ENCODE measurements at regions not wholly inside any gene's neighbourhood (a gene's known extent, or its start where the extent isn't known, plus 50 kb on each side); places are given as distances from the start of the nearest gene placed in this dataset.

DNA sequence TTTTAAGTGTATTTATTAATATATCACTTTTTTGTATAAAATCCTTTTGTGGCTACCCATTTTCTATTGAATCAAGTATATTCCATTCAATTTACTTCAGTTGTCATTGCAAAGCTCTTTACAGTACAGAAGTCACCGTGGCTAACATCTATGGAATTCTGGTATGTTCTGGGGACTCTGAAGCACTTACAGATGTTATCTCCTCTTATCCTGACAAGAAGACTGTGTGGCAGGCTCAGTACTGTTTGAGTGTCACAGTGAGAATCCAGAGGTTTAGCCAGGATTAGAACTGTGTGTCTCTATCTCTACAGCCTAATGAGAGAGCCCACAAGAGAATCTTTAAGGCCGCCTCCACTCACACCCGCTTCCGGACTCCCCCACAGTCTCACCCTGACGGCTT, 78.2 kb upstream of the SORBS2 start:
- TF ChIP-seq, protein P1, sequence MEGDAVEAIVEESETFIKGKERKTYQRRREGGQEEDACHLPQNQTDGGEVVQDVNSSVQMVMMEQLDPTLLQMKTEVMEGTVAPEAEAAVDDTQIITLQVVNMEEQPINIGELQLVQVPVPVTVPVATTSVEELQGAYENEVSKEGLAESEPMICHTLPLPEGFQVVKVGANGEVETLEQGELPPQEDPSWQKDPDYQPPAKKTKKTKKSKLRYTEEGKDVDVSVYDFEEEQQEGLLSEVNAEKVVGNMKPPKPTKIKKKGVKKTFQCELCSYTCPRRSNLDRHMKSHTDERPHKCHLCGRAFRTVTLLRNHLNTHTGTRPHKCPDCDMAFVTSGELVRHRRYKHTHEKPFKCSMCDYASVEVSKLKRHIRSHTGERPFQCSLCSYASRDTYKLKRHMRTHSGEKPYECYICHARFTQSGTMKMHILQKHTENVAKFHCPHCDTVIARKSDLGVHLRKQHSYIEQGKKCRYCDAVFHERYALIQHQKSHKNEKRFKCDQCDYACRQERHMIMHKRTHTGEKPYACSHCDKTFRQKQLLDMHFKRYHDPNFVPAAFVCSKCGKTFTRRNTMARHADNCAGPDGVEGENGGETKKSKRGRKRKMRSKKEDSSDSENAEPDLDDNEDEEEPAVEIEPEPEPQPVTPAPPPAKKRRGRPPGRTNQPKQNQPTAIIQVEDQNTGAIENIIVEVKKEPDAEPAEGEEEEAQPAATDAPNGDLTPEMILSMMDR (conservative IDR thresholded peaks at IDR 0.05 in 1 of 2, IDR thresholded peaks at IDR 0.05 in 1 of 2; ENCODE audit: extremely low read depth in 1 of 2, insufficient read depth in 1 of 2, low read depth in 1 of 2, low read length in 2 of 2) = no peak
- no peak for TF ChIP-seq EZH2 (IDR thresholded peaks at IDR 0.05; ENCODE audit: borderline replicate concordance, low read length)

All from mammary epithelial cell (primary cell).